ENCODE measurements at regions not wholly inside any gene's neighbourhood (a gene's known extent, or its start where the extent isn't known, plus 50 kb on each side); places are given as distances from the start of the nearest gene placed in this dataset.
A peak's percentile ranks its signal among the peaks of the same experiment; 100 is the strongest.

DNA sequence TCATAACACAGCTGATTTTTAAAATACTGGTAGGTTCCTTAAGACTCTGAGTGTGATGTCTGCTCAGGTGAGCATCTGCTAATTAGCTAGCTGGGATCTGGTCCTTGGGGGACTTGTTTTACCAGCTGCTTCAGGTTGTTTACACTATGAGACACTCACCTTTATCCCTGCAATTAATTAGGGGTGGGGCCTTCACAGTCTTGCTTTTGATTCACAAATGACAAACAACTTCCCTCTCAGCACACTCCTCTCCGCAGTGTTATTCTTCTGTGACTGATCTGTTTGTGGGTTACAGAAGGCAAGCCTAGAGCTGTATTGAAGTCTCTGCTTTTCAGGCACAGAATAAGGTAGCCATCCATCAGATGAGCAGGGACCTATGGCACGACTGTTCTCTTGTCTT lies 62.0 kb upstream of the CD83 start:
- no peak for TF ChIP-seq CSDC2 (CRISPR knock-in tag; IDR thresholded peaks at IDR 0.05)
- ATAC-seq: no peak

GRCh38 chr6:14058029-14058695 lies 59.4 kb upstream of the CD83 start:
- ATAC-seq: no peak

DNA sequence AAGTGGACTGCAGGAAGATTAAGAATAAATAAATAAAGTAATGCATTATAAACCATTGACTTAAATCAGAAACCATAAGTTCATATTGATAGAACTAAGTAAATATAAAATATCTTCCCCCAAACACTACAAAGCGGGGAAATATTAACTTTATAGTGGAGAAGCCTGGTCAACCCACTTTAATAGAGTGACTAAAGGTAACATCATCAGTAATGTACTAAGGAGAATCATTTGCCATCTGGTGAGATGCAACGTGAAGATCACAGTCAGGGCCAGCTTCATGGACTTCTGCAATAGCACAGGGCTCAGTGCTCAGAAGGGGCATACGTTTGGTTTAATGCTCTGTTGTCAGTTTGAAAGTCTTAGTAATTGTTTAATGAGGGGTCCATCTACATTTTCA lies 58.8 kb upstream of the CD83 start:
- ATAC-seq: no peak
- no peak for TF ChIP-seq RARB (CRISPR knock-in tag; IDR thresholded peaks at IDR 0.05)
- TF ChIP-seq GLIS3 (CRISPR knock-in tag; IDR thresholded peaks at IDR 0.05): no peak
- TF ChIP-seq ZNF565 (CRISPR knock-in tag; conservative IDR thresholded peaks at IDR 0.05; ENCODE audit: low read depth): no peak
- TF ChIP-seq POU6F1 (CRISPR knock-in tag; IDR thresholded peaks at IDR 0.05; ENCODE audit: borderline replicate concordance, low read depth): no peak
- TF ChIP-seq, protein P1, sequence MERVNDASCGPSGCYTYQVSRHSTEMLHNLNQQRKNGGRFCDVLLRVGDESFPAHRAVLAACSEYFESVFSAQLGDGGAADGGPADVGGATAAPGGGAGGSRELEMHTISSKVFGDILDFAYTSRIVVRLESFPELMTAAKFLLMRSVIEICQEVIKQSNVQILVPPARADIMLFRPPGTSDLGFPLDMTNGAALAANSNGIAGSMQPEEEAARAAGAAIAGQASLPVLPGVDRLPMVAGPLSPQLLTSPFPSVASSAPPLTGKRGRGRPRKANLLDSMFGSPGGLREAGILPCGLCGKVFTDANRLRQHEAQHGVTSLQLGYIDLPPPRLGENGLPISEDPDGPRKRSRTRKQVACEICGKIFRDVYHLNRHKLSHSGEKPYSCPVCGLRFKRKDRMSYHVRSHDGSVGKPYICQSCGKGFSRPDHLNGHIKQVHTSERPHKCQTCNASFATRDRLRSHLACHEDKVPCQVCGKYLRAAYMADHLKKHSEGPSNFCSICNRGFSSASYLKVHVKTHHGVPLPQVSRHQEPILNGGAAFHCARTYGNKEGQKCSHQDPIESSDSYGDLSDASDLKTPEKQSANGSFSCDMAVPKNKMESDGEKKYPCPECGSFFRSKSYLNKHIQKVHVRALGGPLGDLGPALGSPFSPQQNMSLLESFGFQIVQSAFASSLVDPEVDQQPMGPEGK (CRISPR knock-in tag; IDR thresholded peaks at IDR 0.05; ENCODE audit: borderline replicate concordance): no peak
- no peak for TF ChIP-seq BACH2 (CRISPR knock-in tag; IDR thresholded peaks at IDR 0.05; ENCODE audit: borderline replicate concordance)
- no peak for TF ChIP-seq CSRNP3 (CRISPR knock-in tag; IDR thresholded peaks at IDR 0.05)
- TF ChIP-seq ZNF70 (CRISPR knock-in tag; IDR thresholded peaks at IDR 0.05): no peak
- no peak for TF ChIP-seq CSDC2 (CRISPR knock-in tag; IDR thresholded peaks at IDR 0.05)
- no peak for TF ChIP-seq ZC3H10 (CRISPR knock-in tag; IDR thresholded peaks at IDR 0.05)
- no peak for TF ChIP-seq ZNF8 (CRISPR knock-in tag; IDR thresholded peaks at IDR 0.05)
- no peak for TF ChIP-seq PPARA (CRISPR knock-in tag; IDR thresholded peaks at IDR 0.05; ENCODE audit: borderline replicate concordance)
- no peak for TF ChIP-seq ZFP30 (CRISPR knock-in tag; IDR thresholded peaks at IDR 0.05)
- no peak for TF ChIP-seq ARNTL (CRISPR knock-in tag; IDR thresholded peaks at IDR 0.05; ENCODE audit: borderline replicate concordance, low read depth)

More at GRCh38 chr6:14058029-14058695, 59.4 kb upstream of the CD83 start:
- TF ChIP-seq ZNF8 (CRISPR knock-in tag; IDR thresholded peaks at IDR 0.05): no peak
- no peak for TF ChIP-seq GLIS3 (CRISPR knock-in tag; IDR thresholded peaks at IDR 0.05)
- TF ChIP-seq BACH2 (CRISPR knock-in tag; IDR thresholded peaks at IDR 0.05; ENCODE audit: borderline replicate concordance): no peak
- TF ChIP-seq SNAI2 (CRISPR knock-in tag; IDR thresholded peaks at IDR 0.05): no peak
- TF ChIP-seq, protein P1 (CRISPR knock-in tag; IDR thresholded peaks at IDR 0.05; ENCODE audit: borderline replicate concordance): no peak
- TF ChIP-seq CSRNP3 (CRISPR knock-in tag; IDR thresholded peaks at IDR 0.05): no peak

GRCh38 chr6:14059791-14060436 lies 57.7 kb upstream of the CD83 start:
- ATAC-seq: peak; percentile 90
- TF ChIP-seq ARNTL (CRISPR knock-in tag; IDR thresholded peaks at IDR 0.05; ENCODE audit: borderline replicate concordance, low read depth): no peak
- TF ChIP-seq ISL1 (CRISPR knock-in tag; IDR thresholded peaks at IDR 0.05): peak; percentile 38
- 0 out of 2 replicates have a peak, but pooled peaks have one; percentile 23 for TF ChIP-seq ZFP3 (CRISPR knock-in tag; IDR thresholded peaks at IDR 0.05)

Data from SK-N-SH treated with all-trans-retinoic acid at 6 μM for 48 hours (cell line).